ENCODE measurements at regions not wholly inside any gene's neighbourhood (a gene's known extent, or its start where the extent isn't known, plus 50 kb on each side); places are given as distances from the start of the nearest gene placed in this dataset.

GRCh38 chr12:118773956-118774723 lies 207.2 kb upstream of the SRRM4 start:
- DNase-seq: peak; percentile 96

GRCh38 chr12:118777504-118777903 lies 203.8 kb upstream of the SRRM4 start:
- no peak for DNase-seq

GRCh38 chr12:118778077-118778476 lies 203.3 kb upstream of the SRRM4 start:
- DNase-seq: no peak

- peak; percentile 75 for DNase-seq
These were observed 200.4 kb upstream of the SRRM4 start for GRCh38 chr12:118780939-118781338.

- DNase-seq: no peak
These were observed 199.6 kb upstream of the SRRM4 start for GRCh38 chr12:118781692-118782091.

GRCh38 chr12:118783703-118784102 lies 197.6 kb upstream of the SRRM4 start:
- no peak for DNase-seq

GRCh38 chr12:118790578-118790977 lies 190.8 kb upstream of the SRRM4 start:
- DNase-seq: no peak

GRCh38 chr12:118813778-118814357 lies 167.5 kb upstream of the SRRM4 start:
- no peak for DNase-seq

GRCh38 chr12:118816296-118816695 lies 165.0 kb upstream of the SRRM4 start:
- DNase-seq: no peak

- DNase-seq: no peak
These were observed 159.9 kb upstream of the SRRM4 start for GRCh38 chr12:118821386-118821925.

- no peak for DNase-seq
These were observed 158.8 kb upstream of the SRRM4 start for GRCh38 chr12:118822512-118822911.

GRCh38 chr12:118827047-118827446 lies 154.3 kb upstream of the SRRM4 start:
- DNase-seq: no peak

GRCh38 chr12:118827606-118828005 lies 153.7 kb upstream of the SRRM4 start:
- DNase-seq: no peak

- DNase-seq: no peak
These were observed 151.0 kb upstream of the SRRM4 start for GRCh38 chr12:118830296-118830695.

- peak; percentile 75 for DNase-seq
These were observed 145.4 kb upstream of the SRRM4 start for GRCh38 chr12:118835926-118836325.

- DNase-seq: no peak
These were observed 140.9 kb upstream of the SRRM4 start for GRCh38 chr12:118840399-118840798.

- no peak for DNase-seq
These were observed 140.5 kb upstream of the SRRM4 start for GRCh38 chr12:118840878-118841277.

GRCh38 chr12:118841588-118841987 lies 139.8 kb upstream of the SRRM4 start:
- no peak for DNase-seq

- no peak for DNase-seq
These were observed 138.5 kb upstream of the SRRM4 start for GRCh38 chr12:118842866-118843265.

GRCh38 chr12:118846416-118846815 lies 134.9 kb upstream of the SRRM4 start:
- no peak for DNase-seq

- DNase-seq: no peak
These were observed 131.0 kb upstream of the SRRM4 start for GRCh38 chr12:118850244-118850825.

GRCh38 chr12:118851891-118852290 lies 129.4 kb upstream of the SRRM4 start:
- peak; percentile 68 for DNase-seq

GRCh38 chr12:118853634-118854033 lies 127.7 kb upstream of the SRRM4 start:
- DNase-seq: peak; percentile 25

- DNase-seq: no peak
These were observed 125.5 kb upstream of the SRRM4 start for GRCh38 chr12:118855858-118856257.

All from eye (tissue), 1 donor.